PC-9 (cell line): ENCODE measurements at regions not wholly inside any gene's neighbourhood (a gene's known extent, or its start where the extent isn't known, plus 50 kb on each side); places are given as distances from the start of the nearest gene placed in this dataset.

Experiments used
- CTCF ChIP-seq: fragments of 200-600 bp; sonication (generic); conservative IDR thresholded peaks from 2 replicates; pipeline ENCODE4 v1.6.1; 2017; ENCODE audit warnings: mixed run types, antibody characterized with exemption, mild to moderate bottlenecking, moderate library complexity
- EZH2 ChIP-seq: fragments of 200-600 bp; sonication (generic); IDR thresholded peaks from 2 replicates; pipeline ENCODE4 v1.8.0; 2017; ENCODE audit warnings: antibody characterized with exemption, low read depth

DNA sequence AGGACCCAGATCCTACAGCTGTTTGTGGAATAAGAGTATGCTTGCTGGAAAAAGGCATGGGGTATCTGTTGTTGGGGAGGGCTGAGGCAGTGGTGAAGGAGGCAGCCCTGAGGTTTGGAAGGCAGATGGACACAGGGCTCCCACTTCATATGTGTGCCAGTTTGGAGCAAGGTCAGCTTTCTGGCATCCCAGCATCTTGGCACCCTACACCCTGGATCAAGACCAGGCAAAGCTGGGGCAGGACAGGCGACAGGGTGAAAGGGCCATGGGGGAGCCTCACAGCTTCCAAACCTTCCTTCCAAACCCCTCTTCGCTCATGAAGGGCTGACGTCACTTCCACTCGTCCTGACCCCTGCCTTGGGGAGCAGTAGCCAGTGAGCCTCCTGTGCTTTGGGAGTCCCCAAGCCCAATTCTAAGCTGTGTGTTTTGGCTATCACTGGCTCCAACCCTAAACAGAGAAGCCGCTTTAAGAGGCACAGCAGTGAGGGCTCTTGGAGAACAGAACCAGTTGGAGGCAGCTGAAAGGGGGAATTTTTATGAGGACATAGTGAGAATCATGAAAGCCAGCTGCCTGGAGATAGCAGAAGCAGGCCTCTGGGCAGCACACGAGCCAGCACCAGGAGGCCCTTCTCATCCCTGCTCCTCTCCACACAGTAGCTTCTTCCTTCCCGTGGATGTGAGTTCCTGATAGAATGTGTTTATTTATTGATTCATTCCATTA lies 448.6 kb upstream of the CDH4 start:
- TF ChIP-seq CTCF (no peak), EZH2 (no peak)
